GM19023 (cell line): ENCODE measurements at regions not wholly inside any gene's neighbourhood (a gene's known extent, or its start where the extent isn't known, plus 50 kb on each side); places are given as distances from the start of the nearest gene placed in this dataset.
A peak's percentile ranks its signal among the peaks of the same experiment; 100 is the strongest.

Experiments
- ATAC-seq: cut with Tn5 transposase; IDR thresholded peaks from one replicate; pipeline ENCODE4 v1.9.1; 2021; ENCODE audit warnings: mild to moderate bottlenecking, moderate library complexity; ENCODE audit not compliant: unreplicated experiment

GRCh38 chr18:27652480-27653121, 467.5 kb upstream of the CHST9 start:
- no peak for ATAC-seq

GRCh38 chr18:27649621-27650020, 464.5 kb upstream of the CHST9 start:
- ATAC-seq, result no peak

- no peak for ATAC-seq
Observed at GRCh38 chr18:27645929-27646328, 460.8 kb upstream of the CHST9 start.

DNA sequence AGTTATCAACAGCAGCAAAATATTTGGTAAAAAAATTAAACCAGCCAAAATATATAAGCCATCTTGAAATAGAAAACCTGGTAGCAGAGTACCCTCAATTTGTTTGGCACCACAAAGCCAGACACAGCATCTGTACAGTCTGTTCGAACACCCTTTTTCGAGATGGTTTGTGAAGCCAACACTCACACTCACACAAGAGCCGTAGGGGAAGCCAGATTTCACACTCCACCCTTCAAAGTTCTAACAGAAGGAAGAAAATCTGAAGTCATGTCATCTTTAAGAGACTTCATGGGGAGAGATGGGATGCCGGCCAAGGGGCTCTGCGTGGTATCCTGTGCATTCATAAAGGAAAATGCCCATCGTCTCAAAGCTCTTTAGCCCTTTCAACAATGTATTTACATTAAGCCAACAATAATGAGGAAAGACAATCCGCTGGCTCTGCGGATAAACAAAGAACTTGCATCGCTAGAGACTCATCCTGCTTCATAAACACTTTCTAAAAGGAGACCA, 451.5 kb upstream of the CHST9 start:
- ATAC-seq, result no peak

- ATAC-seq, result no peak
Observed at GRCh38 chr18:27632706-27633105, 447.6 kb upstream of the CHST9 start.

DNA sequence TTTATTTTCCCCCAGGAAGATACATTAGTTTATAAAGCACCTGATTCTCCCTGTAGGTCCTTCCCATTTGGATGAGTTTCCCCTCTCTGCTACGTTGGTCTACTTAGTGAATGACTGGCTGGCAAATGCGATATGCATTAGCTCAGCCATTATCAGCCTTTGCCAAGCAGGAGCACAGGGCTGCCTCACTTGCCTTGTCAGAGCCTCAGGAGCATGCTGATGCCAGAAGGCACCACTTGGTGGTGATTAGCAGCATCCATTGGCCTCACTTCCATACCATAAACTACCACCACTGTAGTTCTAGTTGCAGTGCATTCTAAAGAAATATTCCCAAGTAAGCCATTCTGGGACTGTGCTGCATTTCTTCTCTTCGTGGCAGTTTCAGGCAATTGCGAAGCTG, 442.8 kb upstream of the CHST9 start:
- ATAC-seq, result no peak

- no peak for ATAC-seq
Observed at GRCh38 chr18:27621236-27621890, 436.3 kb upstream of the CHST9 start.

- no peak for ATAC-seq
Observed at GRCh38 chr18:27619906-27620305, 434.8 kb upstream of the CHST9 start.

DNA sequence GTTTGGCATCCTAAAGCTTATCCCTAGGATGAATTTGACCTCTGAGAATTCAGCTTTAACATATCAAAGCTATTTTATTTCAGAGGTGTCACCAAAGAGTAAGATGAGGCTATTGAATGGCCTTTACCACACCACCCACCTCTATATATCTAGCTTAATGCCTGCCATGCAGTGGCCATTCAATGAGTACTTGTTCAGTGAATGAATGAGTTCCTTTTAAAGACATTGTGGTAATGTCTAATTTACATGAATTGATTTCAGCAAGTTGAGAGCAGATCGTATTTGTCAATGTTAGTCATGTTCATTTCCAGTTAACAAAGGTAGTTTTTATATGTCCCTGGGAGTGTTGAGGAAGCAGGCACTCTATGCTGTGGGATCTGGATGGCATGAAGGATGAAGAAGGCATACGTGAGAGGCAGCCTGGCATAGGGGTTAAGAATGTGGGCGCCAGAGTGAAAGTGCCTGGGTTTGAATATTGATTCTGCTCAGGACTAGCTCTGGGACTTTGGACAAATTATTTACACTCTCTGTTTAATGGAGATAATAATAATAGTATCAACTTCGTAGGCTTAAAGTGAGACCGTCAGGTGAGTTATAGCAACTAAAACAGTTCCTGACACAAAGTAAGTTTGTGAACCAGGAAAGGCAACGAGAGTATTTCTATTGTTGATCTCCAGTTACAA, 434.1 kb upstream of the CHST9 start:
- no peak for ATAC-seq

GRCh38 chr18:27616324-27616723, 431.2 kb upstream of the CHST9 start:
- ATAC-seq, result no peak

DNA sequence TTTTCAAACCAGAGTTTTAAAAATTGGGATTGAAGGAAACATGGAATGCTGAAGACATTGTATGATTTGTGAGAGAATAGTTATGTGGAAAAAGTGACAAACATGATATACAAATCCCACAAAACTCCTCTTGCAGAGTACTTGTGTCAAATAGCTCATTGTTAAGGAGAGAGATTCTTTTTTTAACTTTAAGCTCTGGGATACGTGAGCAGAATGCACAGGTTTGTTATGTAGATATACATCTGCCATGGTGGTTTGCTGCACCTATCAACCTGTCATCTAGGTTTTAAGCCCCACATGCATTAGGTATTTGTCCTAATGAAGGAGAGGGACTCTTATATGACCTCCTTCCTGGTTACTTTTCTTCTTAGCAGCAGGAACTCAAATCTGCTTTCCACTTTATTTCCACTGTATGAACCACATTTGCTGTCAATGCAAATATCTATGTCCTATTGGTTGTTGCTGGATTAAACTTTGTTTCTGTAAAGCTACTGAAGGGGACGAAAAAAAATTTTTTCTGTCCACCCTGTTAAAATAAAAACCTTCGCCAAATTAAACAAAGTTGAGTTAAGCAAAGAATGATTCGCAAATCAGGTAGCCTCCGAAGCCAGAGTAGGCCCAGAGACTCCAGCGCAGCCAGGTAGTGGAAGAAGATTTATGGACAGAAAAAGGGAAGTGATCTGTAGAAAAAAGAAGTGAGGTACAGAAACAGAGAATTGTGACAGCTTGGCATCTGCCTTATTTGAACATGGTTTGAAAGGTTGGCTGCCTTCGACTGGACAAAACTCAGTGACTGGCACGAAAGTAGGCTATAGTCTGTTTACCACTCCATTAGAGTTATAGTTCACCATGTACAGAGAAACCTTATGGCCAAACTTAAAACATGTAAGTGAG, 430.1 kb upstream of the CHST9 start:
- ATAC-seq, result no peak

DNA sequence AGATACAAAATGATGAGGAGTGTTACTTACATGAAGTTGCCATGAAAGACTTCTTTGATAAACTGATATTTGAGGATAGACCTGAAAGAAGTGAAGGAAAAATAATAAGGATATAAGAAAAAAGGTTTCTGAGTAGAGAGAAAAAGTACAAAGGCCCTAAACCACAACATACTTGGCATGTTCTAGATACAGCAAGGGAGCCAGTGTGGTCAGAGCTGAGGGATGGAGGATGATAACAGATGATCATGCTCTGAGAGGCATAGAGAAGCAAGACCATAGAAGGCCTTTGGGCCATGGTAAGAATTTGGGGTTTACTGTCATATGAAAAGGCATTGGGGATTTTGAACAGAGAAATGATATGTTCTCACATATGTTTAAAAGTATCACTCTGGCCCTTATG, 424.1 kb upstream of the CHST9 start:
- no peak for ATAC-seq

DNA sequence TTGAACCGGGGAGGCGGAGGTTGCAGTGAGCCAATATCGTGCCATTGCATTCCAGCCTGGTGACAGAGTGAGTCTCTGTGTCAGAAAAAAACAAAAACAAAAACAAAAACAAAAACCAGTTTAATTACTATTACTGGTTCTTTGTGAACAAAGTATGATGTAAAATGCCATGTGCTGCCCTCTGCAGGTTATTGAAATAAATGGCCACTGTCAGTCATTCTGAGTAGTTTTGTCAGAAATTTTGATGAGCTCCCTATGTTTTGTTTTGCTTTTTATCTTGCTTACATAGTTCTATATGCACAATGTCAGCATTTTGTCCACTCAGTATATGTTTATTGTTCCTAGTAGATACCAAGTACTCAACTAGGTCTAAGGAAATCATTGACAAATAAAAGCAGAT, 423.6 kb upstream of the CHST9 start:
- no peak for ATAC-seq

GRCh38 chr18:27608174-27608573, 423.1 kb upstream of the CHST9 start:
- no peak for ATAC-seq

DNA sequence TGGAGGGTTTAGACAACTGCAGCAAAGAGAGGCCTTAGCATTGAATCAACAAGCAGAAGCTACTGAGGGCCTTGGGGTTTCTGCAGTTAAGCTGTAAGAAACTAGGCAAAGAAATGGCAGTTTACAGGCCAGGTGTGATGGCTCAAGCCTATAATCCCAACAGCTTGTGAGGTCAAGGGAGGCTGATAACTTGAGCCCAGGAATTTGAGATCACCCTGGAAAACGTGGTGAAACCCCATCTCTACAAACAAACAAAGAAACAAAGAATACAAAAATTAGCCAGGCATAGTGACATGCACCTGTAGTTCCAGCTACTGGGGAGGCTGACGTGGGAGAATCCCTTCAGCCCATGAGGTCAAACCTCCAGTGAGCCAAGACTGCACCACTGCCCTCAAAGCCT, 421.6 kb upstream of the CHST9 start:
- no peak for ATAC-seq

DNA sequence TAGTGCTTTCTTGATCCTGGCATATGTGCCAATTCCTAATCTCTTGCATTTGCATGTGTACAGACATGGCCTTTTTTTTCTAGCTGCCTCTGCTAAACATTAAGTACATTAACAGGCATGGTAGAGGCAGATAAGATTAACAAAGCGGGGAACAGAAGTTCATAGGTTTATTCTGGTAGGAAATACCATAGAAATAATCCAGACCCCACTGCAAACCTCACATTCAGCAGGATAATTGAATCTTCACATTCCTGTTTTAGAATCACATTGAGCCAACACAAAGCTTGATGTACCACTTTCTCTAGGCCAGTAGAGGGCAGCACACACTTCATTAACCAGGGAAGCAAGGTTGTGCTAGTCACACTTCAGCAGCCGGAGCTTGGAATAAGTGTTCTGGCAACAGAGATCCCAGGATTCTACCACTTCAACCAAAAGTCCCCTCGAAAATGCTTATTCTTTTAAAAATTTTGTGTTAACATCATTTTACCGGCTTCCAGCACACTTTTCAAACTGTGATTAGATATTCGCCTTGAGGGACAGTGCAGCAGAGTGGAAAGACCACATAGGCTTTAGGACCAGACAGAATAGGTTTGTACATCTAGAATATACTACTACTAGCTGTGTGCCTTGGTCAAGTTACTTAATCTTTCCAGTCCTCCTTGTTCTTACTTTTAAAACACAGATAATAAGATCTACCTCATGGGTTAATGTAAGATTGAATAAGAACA, 420.2 kb upstream of the CHST9 start:
- ATAC-seq, result peak; percentile 84

DNA sequence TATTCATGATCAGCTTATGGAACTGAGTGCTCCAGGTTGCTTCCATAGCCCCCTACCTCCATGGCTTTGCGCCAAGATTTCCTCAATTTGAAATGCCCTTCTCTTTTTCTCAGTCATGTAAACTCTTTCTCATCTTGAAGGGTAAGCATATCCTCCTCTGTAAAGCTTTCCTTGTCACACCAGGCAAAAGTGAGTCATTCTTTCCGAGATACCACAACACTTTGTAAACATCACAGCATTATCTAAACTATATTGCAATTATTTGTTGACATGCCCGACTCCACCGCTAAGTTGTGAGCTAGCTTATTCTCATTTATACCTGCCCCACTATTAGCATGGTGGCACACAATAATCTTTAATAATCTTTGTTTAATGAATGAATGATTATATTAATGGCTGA, 419.5 kb upstream of the CHST9 start:
- no peak for ATAC-seq

- no peak for ATAC-seq
Observed at GRCh38 chr18:27602092-27602491, 417.0 kb upstream of the CHST9 start.

DNA sequence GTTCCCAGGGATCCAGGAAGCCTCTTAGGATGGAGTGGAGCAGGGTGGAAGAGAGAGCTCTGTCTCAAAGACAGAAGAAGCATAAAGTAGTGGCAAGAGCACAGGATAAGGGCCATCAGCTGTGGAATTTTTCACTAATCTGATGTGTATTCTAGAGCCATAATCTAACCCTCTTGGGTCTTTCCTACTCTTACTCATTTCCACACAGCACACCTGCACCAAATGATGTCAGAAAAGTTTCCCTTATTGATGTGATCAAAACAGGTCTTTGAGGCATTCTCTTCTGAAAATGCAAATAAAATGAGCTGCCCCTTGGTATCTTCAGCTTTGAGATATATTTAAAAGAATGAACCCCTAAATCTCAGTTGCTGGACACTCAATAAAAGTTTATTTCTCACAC, 415.1 kb upstream of the CHST9 start:
- ATAC-seq, result peak; percentile 41

DNA sequence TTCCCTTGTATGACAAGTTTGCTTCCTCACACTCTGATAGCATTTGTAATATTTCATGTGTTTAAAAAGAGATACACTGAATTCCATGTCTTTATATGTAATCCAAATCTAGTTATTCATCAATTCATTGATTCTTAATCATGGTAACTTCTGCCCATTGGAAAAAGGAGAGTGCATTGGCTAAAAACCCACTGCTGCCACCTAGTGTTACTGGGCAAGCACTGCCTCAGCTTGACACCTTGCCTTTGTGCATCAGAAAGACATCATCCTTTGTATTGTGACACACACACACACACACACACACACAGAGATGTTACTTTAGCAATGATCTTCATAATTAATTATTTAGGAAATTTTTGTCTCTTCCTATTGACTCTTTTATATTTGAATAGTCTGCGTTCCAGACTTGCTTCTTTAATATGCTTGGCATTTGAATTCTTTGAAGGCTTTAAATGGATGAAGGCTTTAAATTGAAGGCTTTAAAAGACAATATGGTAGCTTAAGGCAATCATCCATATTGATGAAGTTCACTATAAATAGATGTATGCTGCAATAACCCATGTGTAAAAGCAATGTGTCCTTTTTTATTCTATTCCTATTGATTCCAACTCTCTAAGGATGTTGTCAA, 414.2 kb upstream of the CHST9 start:
- ATAC-seq, result peak; percentile 74
